T-helper 22 cell (primary cell): ENCODE measurements at regions not wholly inside any gene's neighbourhood (a gene's known extent, or its start where the extent isn't known, plus 50 kb on each side); places are given as distances from the start of the nearest gene placed in this dataset.
"Not testable (repeated sequence)": the region's sequence is repeated elsewhere in the genome, so short reads cannot be mapped to it uniquely, and the experiment has no call there.

Experiments used
- DNase-seq: peaks from one replicate; pipeline ENCODE4 v3.0.0-alpha.2; 2020; ENCODE audit warnings: low read depth

DNA sequence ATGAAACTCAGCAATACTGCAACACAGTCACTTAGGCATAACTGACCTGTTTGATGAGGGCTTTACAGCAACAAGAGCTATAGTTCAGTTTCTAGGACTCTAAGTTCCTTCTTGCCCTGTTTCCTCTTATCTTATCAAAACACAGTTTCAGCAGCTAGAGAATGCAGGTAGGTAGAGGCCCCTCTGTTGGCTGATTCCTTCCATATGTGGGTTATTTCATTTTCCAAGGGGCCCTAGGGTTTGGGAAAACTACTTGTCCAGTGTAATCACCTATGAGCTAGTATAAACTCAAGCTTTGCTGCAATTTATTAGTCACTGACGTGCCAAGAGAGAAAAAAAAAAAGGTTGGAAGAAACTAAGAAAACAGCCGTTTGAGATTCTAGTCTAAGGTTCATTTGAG, 607.7 kb upstream of the USP24 start:
- DNase-seq: no peak

DNA sequence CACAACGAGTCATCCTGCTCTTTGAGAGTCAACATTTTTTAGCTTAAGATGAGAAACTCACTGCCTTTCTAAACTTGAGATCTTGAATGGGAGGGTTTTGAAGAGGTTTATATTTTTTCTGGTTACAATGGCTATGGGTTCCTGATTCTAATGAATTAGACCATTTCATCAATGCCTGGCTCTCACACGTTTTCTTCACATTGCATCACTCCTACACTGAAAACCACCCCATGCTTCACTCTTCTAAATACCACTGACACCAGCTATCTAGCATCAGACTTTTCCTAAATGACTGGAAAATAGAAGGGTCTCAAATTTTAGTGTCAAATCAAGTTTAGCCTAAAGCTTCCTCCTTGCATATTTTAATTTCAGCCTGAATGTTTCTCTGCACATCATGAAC, 606.1 kb upstream of the USP24 start:
- no peak for DNase-seq

DNA sequence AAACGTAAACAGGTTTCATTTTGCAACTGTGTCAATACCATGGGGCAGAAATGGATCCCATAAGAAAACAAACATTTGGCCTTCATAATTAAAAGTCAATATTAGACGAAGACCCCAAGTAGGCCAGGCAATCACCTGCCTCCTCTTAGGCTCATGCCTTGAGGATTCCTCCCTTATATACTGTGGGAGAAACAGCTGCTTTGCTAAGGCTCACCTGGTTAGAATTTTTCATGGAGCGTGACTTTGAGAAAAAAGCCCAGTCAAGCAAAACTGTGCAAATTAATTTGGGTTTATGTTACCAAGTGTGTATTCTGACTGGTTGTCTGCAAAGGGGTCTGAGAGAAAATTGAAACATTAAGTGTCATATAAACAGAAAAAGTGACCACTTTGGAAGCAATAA, 605.3 kb upstream of the USP24 start:
- no peak for DNase-seq

DNA sequence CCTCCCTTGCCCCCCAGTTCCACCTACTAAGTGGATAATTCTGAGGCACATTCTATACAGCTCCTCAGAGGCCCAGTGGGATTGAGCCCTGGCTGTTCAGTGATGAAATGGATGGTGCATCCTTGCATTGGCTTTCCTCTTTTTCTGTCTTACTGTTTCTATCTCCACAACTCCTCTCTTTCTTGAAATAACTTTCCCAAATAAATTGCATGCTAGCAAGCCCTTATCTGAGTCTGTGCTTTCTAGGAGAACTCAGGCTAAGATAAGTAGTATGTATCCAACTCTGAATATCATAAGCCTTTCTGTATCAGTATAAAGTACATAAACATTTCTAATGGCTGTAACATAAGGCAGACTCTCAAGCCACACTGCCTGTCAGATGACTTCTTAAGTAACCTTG, 603.8 kb upstream of the USP24 start:
- DNase-seq: no peak

DNA sequence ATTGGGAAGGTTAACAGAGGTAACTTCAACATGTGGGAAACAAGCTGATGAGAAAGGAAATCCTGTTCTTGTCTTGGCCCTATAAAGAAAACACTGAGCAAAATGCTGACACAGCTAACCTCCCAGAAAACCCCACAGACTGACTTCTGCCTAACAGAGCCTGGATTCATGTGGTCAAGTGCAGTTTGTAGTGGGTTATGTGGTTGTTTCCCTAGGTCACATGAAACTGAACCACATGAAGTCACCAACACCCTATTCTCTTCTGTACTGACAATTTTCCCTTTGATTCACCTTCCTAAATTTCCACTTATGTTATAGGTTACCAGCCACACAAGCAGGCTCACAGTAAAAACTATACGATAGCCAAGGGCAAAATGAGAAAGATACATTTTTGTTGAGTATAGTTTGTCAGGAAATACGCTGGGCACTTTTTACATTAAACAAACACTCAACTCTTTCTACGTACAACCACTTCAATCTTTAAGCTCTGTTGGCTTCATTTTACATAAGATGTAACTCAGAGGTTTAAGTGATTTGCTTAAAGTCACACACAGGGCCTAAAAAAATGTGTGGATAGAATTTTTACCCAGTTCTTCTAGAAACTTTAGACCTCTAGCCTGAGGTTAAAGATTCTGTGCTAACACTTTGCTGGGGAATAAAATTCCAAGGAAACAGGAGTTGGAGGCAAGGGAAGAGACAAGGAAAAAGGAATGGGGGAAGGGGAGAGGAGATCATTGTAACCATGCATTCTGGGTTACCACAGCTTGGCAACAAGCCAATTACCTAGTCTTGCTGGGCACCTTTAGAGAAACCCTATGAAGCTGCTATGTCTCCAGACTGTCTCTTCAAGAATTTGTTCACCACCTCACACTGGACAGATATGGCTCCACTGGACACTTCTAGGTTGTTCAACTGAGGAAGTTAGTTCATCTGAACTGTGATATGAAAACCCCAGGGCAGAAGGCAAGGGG, 601.6 kb upstream of the USP24 start:
- no peak for DNase-seq

DNA sequence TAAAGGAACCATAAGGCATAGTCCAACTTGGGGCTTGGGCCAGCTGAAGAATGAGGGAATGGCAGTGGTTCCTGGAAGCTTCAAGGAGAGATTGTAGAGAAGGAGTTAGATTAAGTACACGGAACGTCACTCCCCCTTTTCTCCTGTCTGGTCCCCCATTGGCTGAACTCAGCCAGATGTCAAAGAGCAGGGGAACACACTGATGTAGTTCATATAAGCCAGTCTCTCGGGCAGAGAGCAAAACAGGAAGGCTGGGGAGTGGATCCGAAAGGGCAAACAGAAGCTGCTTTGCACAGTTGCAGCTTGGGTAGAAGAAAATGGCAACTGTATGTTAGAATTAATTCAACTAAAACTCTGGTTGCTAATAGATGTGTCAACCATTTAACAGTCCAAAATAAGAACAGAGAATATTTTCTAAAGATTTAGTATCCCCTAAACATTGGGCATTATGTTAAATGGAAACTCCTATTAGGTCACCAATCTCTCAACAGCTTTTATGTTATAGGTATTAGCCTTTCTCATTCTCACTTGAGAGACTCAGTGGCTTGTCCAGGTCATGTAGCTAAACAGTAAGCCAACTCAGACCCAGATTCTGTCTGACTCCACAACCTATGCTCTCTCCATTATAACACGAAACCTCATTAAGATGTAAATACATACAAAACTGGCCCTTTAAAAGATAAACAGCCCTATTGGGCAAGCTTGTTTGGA, 600.7 kb upstream of the USP24 start:
- DNase-seq: no peak

DNA sequence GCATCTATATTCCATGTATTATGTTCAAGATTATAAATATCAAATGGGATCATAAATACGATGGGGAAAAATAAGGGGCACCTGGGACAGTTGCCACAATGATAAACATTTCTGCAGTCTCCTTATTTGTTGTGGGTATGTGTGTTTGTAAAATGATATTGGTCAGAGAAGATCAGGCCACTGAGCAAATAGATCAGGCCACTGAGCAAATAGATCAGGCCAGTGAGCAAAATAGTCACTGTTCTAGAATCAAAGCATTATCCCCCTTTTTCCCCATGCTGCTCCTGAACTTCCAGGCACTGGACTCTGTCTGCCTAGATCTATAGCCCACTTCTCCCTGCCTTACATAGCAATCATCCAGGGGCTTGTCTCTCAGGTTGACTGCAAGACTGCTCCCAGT, 599.8 kb upstream of the USP24 start:
- no peak for DNase-seq

DNA sequence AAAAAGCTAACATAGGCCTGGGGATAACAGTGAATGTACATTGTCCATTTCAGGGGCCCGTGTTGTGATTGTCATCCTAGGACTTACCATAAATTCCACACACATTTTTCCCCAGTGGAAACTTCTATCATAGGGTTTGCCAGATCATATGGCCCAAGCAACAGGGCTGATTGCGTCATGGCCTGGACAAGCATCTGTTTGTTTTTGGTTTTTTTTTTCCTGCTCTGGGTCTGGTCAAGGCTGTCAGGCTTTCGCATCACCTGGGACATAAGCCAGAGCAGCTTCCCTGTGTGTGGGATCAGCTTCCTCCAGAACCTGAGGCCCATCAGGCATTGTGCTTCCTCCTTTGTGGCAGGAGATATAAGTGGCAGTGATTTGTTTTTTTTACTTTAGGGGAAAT, 598.5 kb upstream of the USP24 start:
- DNase-seq: no peak

DNA sequence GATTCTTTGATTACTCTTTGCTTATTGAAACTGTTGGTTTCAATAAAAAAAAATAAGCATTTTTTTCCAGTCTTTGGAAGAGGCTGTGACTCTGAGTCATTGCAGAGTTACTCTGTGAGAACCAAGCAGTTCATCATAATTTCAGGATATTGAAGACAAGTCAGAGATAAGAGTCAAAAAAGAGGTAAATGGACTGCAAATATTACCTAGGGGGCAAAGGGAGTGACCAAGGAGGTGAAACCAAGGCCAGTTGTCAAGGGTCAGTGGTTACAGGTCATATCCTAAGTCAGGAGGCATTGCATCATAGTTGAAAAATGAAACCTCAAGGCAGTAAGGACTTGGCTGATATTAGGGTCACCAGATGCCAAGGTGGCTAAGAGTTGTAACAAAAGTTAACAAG, 597.1 kb upstream of the USP24 start:
- DNase-seq: no peak

DNA sequence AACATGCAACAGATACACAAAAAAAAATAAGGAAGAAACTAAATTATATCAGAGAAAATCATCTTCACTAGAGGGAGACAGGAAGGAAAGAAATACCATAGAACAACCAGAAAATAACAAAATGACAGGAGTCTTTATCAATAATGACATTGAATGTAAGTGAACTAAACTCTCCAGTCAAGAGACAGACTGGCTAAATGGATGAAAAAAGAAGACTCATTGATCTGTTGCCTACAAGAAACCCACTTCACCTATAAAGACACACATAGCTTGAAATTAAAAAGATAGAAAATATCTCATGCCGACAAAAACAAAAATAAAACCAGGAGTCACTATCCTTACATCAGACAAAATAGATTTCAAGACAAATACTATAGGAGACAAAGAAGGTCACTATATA, 593.1 kb upstream of the USP24 start:
- no peak for DNase-seq

DNA sequence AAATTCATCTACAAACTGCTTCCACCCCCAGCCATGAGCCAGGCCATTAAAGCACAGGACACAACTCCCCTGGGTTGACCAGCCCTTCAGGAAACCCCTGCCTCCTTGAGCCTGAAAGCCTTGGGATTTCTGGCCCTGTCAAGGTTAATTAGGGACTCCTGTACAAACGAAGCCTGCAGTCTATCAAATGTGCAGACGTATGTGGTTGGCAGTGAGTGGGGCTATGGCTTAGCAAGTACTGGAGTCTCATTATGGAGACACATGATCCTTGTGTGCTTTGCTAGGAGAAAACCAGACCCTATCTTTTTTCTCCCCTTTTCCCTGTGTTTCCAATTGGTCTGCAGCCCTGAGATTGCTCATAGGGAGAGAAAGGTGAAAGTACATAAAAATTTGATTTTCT, 588.3 kb upstream of the USP24 start:
- no peak for DNase-seq

DNA sequence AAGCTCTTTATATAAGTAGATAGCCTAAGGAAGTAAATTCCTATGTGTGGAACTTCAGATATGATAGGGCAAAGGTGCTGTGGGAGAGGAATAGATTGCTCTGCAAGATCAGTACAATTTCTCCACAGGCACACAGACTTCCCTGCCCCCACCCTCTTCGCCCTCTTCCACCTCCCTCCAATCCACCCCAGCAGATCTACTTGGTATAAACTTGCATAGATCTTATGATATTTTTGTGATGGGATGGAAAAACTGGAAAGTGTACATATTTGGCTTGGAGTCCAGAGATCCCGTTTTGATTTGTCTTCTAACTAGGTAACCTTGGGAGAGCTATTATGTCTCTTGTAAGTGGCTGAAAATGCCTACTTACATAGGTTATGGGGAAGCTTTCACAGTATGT, 586.3 kb upstream of the USP24 start:
- no peak for DNase-seq

DNA sequence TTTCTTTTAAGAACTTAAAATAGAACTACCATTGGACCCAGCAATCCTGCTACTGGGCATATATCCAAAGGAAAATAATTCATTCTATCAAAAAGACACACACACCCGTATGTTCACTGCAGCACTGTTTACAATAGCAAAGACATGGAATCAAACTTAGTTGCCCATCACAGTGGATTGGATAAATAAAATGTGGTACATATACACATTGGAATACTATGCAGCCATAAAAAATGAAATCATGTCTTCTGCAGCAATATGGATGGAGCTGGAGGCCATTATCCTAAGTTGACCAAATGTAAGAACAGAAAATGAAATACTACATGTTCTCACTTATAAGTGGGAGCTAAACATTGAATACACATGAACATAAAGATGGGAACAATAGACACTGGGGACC, 585.3 kb upstream of the USP24 start:
- no peak for DNase-seq

DNA sequence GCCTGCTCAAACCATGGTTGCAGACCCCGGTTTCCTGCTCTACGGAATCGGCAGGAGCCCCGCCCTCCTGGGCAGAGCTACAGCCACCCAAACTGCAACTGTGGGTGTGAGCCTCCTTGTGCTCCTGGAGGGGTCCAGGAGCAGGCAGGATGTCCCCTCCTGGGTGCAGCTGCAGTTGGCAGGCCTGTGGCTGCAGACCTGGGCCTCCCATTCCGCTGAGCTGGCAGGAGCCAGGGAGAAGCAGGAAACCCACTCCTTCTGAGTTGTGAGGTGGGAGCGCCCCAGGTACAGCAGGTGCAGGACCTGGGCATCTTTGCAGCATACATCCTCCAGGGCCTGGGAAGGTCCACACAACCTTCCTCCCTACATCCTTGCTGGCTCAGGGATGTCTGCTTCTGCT, 578.7 kb upstream of the USP24 start:
- DNase-seq: no peak

DNA sequence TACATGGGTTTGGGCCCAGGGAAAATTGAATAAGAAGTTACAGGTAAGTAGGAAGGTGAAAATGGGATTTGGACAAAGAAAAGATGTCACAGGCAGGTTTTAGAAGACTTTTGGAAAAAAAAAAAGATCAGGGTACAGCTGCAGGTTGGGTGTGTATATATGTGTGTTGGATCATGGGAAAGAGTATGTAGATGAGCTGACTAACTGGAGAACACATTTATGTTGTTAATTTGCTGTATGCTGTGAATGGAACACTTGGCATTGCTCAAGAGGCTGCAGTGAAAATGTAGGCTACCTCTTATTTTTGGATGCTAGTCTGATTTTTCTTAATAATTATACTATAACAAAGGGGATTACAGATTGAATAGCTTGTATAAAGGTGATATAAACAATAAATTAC, 577.7 kb upstream of the USP24 start:
- DNase-seq: no peak

DNA sequence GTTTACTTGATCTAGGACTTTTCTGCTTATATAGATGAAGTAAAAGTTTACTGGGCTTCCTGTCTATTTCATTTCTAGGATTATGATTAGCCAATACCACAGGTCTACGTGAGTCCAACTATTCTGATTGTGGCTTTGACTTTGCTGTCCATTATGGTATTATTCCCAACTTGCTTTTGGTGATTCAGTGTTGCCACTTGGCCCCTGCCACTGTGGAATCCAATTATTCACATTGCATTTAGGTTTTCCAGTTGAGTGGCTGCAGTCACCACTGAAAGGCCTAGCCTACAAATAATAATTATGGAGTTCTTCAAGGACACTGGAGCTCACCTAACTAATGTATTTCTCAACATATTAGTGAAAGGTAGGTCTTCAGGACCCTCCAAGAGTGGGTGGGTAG, 574.3 kb upstream of the USP24 start:
- no peak for DNase-seq

DNA sequence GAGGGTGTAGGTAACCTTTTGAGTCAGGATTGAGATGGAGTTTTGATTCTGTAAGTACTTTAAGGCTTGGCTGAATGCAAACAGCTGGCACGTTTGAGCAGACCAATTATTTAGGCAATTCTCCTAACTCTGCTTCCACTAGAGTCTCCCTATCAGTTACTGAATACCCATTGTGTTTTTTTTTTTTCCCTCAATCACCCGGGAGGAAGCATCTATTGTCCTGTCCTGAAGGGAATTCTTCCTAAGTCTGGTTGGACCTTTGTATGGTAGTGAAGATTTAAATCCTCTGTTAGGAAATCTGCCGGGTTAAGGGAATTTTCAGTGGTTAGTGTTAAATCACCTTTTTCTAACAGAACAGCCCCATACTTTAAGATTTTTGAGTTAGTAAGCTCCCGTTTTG, 571.2 kb upstream of the USP24 start:
- DNase-seq: no peak

DNA sequence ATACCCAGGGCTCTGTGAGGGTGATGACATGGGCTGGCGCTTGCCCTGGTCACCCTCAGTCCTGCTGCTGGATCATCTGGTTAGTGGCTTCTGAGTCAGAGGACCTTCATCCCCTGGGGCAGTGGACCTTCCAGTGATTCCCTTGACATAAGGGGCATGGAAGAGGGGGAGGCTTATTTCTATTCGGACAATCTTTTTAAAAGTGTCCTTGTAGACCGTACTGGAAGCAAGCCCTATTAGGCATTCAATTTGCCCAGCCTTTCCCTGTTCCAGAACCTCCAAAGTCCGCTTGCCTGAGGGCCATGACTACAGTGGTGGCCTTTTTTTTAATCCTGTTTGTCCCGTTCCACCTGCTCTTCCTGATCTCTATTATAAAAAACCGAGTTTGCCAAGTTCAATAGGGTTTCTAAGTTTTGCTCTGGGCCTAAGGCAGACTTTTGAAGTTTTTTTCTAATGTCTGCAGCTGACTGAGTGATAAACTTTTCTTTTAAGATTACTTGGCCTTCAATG, 569.8 kb upstream of the USP24 start:
- not testable (repeated sequence) for DNase-seq

DNA sequence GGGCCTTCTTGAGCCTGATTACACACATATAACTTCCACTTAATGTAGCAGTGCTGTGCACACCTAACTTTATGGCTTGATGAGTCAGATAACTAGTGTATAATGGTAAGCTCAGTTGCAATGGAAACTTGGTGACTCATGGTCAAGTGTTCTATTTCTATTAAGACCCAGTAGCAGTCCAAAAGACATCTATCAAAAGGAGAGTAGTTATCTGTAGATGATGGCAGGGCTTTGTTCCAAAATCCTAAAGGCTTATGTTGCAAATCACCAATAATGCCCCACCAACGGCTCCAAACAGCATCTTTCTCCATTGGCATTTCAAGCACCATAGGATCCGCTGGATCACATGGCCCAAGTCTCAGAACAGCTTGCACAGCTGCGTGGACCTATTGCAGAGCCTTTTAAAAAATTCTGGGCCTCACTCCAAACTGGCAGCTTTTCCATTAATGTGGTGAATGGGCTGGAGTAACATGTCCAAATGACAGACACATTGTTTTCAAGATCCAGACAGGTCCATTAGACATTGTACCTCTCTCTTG, 566.8 kb upstream of the USP24 start:
- no peak for DNase-seq

DNA sequence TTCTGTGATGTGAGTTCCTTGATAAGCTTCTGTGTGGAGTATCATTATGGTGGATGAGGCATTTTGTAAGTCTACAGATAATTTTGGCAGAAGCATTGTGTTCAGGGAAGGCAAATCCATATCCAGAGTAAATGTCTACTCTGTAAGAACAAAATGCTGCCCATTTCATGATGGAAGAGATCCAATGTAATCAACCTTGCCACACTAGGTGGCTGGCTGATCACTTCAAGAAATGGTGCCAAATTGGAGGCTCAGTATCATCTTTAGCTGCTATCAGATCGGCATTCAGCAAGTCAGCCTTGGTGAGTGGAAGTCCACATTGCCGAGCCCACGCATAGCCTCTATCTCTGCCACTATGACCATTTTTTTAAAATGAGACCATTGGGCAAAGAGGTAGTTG, 565.8 kb upstream of the USP24 start:
- DNase-seq: no peak

DNA sequence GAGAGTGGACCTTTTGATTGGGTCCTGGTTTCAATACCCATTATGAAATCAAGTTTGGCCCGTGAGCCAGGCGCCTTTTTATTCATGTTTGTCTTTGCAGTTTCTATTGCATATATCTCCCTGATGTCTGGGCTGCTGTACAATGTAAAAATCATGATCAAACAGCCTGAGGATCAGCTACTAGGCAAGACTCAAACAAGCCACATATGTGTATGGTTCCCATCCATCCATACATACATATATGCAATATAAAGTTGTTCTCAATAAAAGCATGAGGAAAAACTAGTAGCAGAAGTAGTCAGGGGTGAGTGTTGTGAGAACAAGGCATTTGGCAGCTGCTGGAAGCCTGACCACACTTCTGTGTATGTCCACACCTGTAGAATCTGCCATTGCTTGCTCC, 562.4 kb upstream of the USP24 start:
- DNase-seq: no peak

DNA sequence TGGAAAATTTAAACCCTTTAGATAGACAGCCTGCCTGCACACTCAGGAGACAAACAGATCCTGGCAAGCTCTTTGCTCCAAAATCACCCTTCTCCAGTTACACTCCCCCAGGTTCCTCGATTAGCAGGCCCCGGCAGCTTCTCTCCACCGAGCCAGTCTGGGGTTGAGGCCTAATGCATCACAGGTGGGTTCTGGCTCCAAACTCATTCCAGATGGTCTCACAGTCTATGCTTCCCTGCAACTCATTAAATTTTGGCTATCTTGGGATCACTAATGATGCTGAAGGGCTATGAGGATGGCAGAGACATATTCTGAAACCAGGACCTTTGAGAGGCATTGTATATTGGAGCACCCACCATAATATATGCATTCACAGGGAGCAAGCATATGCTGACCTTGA, 559.8 kb upstream of the USP24 start:
- no peak for DNase-seq

DNA sequence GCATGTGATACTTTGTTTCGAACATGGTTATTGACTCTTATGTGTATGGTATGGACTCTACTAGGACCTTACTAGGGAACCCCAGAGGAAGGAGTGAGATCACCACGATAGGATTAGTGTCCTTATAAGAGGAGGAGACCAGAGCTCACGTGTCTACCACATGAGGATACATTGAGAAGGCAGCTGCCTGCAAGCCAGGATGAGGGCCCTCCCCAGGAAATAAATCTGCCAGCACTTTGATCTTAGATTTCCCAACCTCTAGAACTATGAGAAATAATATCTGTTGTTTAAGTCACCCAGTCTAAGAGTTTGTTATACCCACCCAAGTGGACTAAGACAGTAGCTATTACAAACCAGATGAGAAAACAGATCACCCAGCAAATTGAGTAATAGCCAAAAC, 559.3 kb upstream of the USP24 start:
- DNase-seq: no peak
